GM19023 (cell line): ENCODE measurements at regions not wholly inside any gene's neighbourhood (a gene's known extent, or its start where the extent isn't known, plus 50 kb on each side); places are given as distances from the start of the nearest gene placed in this dataset.

Source experiments
- ATAC-seq: cut with Tn5 transposase; IDR thresholded peaks from one replicate; pipeline ENCODE4 v1.9.1; 2021; ENCODE audit warnings: mild to moderate bottlenecking, moderate library complexity; ENCODE audit not compliant: unreplicated experiment

GRCh38 chr3:59593380-59593779 is 543.6 kb upstream of the CFAP20DC start:
- ATAC-seq, result no peak

GRCh38 chr3:59580996-59581395 is 531.2 kb upstream of the CFAP20DC start:
- no peak for ATAC-seq

GRCh38 chr3:59580499-59580898 is 530.7 kb upstream of the CFAP20DC start:
- no peak for ATAC-seq

GRCh38 chr3:59578129-59578528 is 528.3 kb upstream of the CFAP20DC start:
- ATAC-seq, result no peak

GRCh38 chr3:59576606-59577005 is 526.8 kb upstream of the CFAP20DC start:
- ATAC-seq, result no peak

GRCh38 chr3:59575113-59576001 is 525.5 kb upstream of the CFAP20DC start:
- ATAC-seq, result peak; percentile 95

- ATAC-seq, result no peak
Observed at GRCh38 chr3:59573911-59574310, 524.1 kb upstream of the CFAP20DC start.

- ATAC-seq, result no peak
Observed at GRCh38 chr3:59572106-59572505, 522.3 kb upstream of the CFAP20DC start.

- no peak for ATAC-seq
Observed at GRCh38 chr3:59570806-59571205, 521.0 kb upstream of the CFAP20DC start.

GRCh38 chr3:59567661-59568060 is 517.8 kb upstream of the CFAP20DC start:
- no peak for ATAC-seq

- ATAC-seq, result peak; percentile 98
Observed at GRCh38 chr3:59566481-59566975, 516.7 kb upstream of the CFAP20DC start.

GRCh38 chr3:59565125-59565524 is 515.3 kb upstream of the CFAP20DC start:
- no peak for ATAC-seq

- ATAC-seq, result no peak
Observed at GRCh38 chr3:59563966-59564365, 514.1 kb upstream of the CFAP20DC start.

GRCh38 chr3:59563072-59563605 is 513.3 kb upstream of the CFAP20DC start:
- no peak for ATAC-seq

- ATAC-seq, result no peak
Observed at GRCh38 chr3:59559721-59560435, 510.1 kb upstream of the CFAP20DC start.

GRCh38 chr3:59558906-59559720 is 509.3 kb upstream of the CFAP20DC start:
- ATAC-seq, result no peak

GRCh38 chr3:59555593-59556315 is 505.9 kb upstream of the CFAP20DC start:
- ATAC-seq, result no peak

- ATAC-seq, result no peak
Observed at GRCh38 chr3:59553076-59553475, 503.3 kb upstream of the CFAP20DC start.

GRCh38 chr3:59551834-59552233 is 502.0 kb upstream of the CFAP20DC start:
- ATAC-seq, result no peak

- ATAC-seq, result no peak
Observed at GRCh38 chr3:59549962-59550361, 500.1 kb upstream of the CFAP20DC start.
